ENCODE measurements at regions not wholly inside any gene's neighbourhood (a gene's known extent, or its start where the extent isn't known, plus 50 kb on each side); places are given as distances from the start of the nearest gene placed in this dataset.
A peak's percentile ranks its signal among the peaks of the same experiment; 100 is the strongest.

DNA sequence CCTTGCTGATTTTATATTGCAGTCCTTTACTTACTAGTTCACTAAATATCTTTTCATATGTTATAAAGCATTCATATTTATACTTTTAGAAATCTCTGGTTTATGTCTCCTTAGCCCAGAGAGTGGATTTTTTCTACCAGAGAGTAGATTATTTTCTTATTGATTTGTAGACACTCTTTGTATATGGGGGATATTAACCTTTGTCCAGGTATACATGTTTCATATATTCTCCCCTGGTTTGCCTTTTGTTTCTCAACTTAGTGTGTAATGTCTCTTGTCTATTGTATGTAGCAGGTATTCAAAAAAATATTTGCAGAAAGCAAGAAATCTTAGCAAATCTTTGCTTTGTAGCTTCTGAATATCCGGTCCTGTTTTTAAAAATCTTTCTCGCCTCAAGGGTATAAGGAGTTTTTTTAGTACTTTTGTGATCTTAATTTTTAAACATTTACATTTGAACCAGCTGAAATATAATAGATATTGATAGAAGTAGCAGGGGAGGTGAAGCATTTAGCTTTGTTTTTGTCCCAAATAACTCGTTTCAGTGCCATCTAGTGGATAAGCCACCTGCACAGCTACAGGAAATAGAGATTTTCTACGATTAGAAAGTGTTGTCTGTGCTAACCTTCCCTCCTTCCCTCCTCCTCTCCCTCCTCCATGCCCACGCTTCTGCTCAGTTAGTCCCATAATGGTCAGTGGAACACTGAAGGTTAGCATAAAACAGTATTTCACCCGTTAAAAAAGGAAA, 97.0 kb downstream of the PHETA1 start:
- H3K27me3 Mint-ChIP-seq (ENCODE audit: insufficient read depth) = peaks cover 48% of the 10 kb centered on the region

GRCh38 chr12:111270774-111271173, 98.1 kb downstream of the PHETA1 start:
- Mint-ChIP-seq H3K9me3 (no peaks in the 10 kb centered on the region), H3K36me3 (ENCODE audit: low read depth) (no peaks in the 10 kb centered on the region), H3K4me1 (ENCODE audit: low read depth) (no peaks in the 10 kb centered on the region), H3K4me3 (no peak overlapping the region), H3K27me3 (ENCODE audit: insufficient read depth) (peaks cover 55% of the 10 kb centered on the region), H3K27ac (no peak overlapping the region)
- TF ChIP-seq CTCF (IDR thresholded peaks at IDR 0.05) = no peak
- no peak for DNase-seq

More for the DNA sequence above, 97.0 kb downstream of the PHETA1 start:
- DNase-seq = no peak
- Mint-ChIP-seq H3K9me3 (no peaks in the 10 kb centered on the region), H3K27ac (no peak overlapping the region), H3K4me1 (ENCODE audit: low read depth) (no peaks in the 10 kb centered on the region), H3K36me3 (ENCODE audit: low read depth) (no peaks in the 10 kb centered on the region), H3K4me3 (no peak overlapping the region)
- peak; percentile 61 for TF ChIP-seq CTCF (IDR thresholded peaks at IDR 0.05)

- H3K4me3 Mint-ChIP-seq = no peak overlapping the region
- H3K4me1 Mint-ChIP-seq (ENCODE audit: low read depth) = no peaks in the 10 kb centered on the region
- no peaks in the 10 kb centered on the region for H3K36me3 Mint-ChIP-seq (ENCODE audit: low read depth)
- no peaks in the 10 kb centered on the region for H3K9me3 Mint-ChIP-seq
- DNase-seq = no peak
- TF ChIP-seq CTCF (IDR thresholded peaks at IDR 0.05) = no peak
- no peak overlapping the region for H3K27ac Mint-ChIP-seq
- peaks cover 55% of the 10 kb centered on the region for H3K27me3 Mint-ChIP-seq (ENCODE audit: insufficient read depth)
Observed at GRCh38 chr12:111270239-111270638, 98.7 kb downstream of the PHETA1 start.

- no peak for DNase-seq
- peaks cover 51% of the 10 kb centered on the region for H3K27me3 Mint-ChIP-seq (ENCODE audit: insufficient read depth)
- no peak overlapping the region for H3K27ac Mint-ChIP-seq
- no peaks in the 10 kb centered on the region for H3K9me3 Mint-ChIP-seq
- no peak overlapping the region for H3K4me3 Mint-ChIP-seq
- no peaks in the 10 kb centered on the region for H3K36me3 Mint-ChIP-seq (ENCODE audit: low read depth)
- no peak for TF ChIP-seq CTCF (IDR thresholded peaks at IDR 0.05)
- no peaks in the 10 kb centered on the region for H3K4me1 Mint-ChIP-seq (ENCODE audit: low read depth)
Observed at GRCh38 chr12:111269718-111270117, 99.2 kb downstream of the PHETA1 start.

DNA sequence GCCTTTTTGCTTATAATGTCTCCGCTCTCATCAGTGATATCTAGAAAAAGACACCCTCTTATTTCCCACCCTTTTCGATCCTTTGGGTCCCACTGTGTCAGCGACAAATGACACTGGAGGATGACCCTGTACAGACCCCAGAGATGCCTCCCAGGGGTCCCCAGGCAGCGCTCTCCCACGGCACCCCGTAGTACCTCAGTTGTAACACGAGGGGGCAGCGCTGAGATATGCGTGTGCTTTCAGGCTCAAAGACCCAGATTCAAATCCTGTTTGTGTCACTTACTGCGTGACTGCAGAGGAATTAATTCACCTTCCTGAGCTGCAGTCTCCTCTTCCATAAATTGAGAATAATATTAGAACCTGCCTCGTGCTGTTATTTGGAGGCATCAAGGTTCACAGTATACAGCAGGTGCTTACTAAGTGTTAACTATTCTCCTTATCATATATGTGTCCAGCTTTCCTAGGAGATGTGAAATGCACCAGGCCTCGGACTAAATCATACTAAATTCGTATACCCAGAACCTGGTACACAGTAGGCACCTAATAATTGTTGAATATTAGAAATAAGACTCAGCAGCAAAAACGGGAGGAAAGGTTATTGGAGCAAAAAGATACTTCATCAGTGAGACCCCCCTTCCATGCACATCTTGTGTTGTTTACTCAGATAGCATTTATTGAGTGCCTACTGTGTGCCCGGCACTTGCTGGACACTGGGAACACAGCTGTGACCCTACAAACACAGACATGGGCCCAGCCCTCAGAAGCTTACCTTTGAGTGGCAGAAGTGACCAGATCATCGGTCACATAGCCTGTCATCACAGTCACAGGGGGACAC, 99.9 kb downstream of the PHETA1 start:
- DNase-seq = no peak
- H3K27me3 Mint-ChIP-seq (ENCODE audit: insufficient read depth) = peaks cover 56% of the 10 kb centered on the region
- H3K36me3 Mint-ChIP-seq (ENCODE audit: low read depth) = no peaks in the 10 kb centered on the region
- H3K27ac Mint-ChIP-seq = no peak overlapping the region
- no peaks in the 10 kb centered on the region for H3K4me1 Mint-ChIP-seq (ENCODE audit: low read depth)
- TF ChIP-seq CTCF (IDR thresholded peaks at IDR 0.05) = peak; percentile 76
- no peaks in the 10 kb centered on the region for H3K9me3 Mint-ChIP-seq
- H3K4me3 Mint-ChIP-seq = no peak overlapping the region
